Islet of Langerhans (tissue), 1 donor: ENCODE measurements at regions not wholly inside any gene's neighbourhood (a gene's known extent, or its start where the extent isn't known, plus 50 kb on each side); places are given as distances from the start of the nearest gene placed in this dataset.
"Not testable (repeated sequence)": the region's sequence is repeated elsewhere in the genome, so short reads cannot be mapped to it uniquely, and the experiment has no call there.

Experiments
- FAIRE-seq: peaks from one replicate; lab custom pipeline; 2011; peaks lifted over from hg19 to GRCh38; lab: Jason Lieb, UNC

DNA sequence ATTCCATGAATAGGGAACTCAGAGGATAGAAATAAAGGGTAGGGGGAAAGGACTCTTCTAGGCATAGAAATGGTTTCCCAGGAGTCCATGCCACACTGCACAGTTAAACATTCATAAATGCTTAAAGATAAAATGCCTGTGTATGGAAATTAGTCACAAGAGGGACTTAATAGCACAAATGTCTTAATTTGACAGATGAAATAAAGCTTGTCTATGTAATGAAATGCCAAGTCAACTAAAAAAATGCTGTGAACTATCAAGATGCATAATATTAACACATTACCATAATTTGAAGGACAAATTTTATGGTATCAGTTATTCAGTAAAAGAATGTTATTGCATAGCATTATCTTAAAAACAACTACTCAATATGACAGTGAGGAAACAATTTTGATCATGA is 553.2 kb upstream of the NETO1 start:
- no peak for FAIRE-seq

GRCh38 chr18:73419531-73419930 is 551.7 kb upstream of the NETO1 start:
- FAIRE-seq, result no peak

DNA sequence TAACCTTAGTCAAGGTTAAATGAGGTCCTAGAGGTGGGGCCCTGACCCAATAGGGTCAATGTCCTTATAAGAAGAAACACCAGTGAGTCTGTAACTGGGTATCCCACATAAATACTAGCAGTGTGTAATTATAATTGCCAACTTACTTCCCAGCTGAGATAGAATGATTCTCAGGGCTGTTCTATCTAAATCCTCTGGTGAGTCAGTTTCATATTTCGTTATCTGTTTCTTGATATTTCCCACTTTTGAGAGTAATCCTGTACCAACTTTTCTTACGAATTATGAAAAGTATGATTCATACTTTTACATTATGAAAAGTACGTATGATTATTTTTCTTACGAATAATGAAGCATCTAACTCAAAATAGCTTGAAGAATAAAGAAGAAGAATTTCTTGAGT is 546.8 kb upstream of the NETO1 start:
- FAIRE-seq, result no peak

DNA sequence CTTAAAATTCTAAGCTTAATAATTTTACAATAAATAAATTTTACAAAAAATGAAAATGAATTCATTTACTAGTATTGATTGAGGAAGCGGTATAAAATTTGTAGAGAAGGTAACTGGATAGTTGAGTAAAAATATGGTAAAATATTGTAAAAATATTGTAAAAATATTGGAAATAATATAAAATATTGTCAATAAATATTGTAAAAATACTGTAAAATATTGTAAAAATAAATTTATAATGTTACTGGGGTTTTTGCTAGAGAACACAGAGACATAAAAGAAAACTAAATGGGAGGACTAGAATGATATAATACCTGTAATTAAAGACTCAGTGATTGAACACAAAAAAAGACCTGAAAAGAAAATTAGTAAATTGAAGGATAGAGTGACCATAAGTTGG is 546.3 kb upstream of the NETO1 start:
- FAIRE-seq, result no peak

DNA sequence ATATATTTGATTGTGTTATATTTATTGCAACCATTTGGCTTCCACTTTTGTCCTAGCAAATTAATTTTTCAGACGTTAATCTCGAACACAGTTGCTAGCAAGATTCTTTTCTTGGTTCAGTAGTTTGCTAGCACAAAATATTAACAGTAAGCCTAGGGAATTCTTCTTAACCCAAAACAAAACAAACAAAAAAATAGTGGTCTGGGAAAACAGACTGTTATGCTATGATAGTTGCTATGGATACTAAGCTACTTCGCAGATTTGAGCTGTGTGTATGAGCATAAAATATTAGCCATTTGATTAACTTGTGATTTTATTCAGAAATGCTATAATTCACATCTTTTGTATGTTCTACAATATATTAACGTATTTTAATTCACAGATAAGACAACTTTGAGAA is 541.5 kb upstream of the NETO1 start:
- no peak for FAIRE-seq

GRCh38 chr18:73408469-73408868 is 540.7 kb upstream of the NETO1 start:
- FAIRE-seq, result no peak

DNA sequence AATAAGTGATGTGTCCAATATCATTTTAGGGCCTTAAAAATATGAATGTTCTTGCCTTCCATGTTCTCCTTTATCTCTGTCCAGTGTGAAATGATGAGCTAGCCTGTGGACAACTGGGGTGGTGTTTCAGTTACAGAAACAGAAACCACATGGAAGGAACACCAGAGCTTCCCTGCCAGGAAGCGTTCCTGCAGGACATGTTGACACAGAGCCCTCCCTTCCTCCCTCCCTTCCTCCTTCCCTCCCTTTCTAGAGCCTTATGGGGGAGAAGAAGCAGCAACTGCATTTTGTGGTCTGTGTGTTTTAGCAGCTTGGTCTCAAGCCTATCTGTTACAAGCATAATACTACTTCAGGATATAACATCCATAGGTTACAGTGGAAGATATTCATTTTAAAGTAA is 539.7 kb upstream of the NETO1 start:
- no peak for FAIRE-seq

DNA sequence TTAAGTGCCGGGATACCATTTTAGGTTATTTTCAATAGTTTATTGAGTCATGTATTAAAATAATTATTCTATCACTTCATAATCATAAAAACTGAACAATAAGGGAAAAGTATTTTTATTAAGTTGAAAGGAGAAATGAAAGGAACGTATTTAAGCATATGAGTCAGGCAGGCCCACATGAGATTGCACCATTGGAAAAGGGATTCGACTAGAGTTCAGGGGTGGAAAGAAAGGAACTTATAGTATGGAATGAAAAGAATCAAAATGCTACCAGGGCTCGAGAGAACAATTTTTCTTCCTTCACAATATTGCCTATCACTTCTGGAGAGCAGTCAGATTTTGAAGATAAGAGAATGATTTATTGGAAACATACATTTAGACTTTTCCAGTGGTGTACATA is 516.5 kb upstream of the NETO1 start:
- FAIRE-seq, result no peak

DNA sequence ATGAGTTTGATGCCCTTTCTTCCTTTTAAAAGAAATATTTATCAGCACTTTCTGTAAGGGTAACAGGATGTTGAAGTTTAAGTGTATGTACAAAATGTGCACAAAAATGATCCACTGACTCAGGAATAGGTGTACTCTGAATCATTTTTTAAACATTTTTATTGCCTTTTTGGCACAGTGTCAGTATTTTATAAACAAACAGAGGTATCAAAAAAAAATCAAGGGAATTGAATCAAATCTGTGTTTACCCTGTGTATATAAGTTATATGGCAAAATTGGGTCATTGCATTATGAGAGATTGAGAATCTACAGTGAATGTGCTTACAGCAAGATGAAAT is 513.9 kb upstream of the NETO1 start:
- no peak for FAIRE-seq

DNA sequence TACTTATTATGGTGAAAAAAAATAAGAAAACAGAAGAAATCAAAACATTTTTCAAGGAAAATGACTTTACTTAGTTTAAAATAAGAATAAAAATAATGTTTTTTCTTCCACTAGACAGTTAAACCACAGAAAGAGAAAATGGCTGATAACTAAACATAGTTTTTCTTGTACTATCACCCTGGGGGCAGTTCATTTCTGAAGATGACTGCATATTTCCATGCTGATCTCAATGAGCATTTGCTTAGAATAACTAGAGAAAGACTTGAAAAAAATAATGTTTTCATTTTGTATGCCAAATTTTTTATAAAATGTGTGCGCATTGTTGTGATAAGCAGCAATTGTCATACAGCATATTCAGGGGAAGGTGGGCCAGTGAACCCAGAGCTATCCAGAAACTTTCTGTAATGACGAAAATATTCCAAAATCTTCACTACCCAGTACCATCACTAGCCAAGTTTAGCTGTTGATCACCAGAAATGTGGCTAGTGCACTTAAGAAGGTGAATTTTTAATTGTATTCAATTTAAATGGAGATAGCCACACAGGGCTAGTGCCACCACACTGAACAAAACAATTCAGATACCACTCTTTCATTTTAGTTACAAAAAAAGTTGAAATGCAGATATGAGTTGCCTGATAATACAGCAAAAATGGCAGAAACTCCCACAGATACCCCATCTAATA is 513.4 kb upstream of the NETO1 start:
- FAIRE-seq, result no peak

- no peak for FAIRE-seq
Measured at GRCh38 chr18:73366713-73367112, 498.9 kb upstream of the NETO1 start.

DNA sequence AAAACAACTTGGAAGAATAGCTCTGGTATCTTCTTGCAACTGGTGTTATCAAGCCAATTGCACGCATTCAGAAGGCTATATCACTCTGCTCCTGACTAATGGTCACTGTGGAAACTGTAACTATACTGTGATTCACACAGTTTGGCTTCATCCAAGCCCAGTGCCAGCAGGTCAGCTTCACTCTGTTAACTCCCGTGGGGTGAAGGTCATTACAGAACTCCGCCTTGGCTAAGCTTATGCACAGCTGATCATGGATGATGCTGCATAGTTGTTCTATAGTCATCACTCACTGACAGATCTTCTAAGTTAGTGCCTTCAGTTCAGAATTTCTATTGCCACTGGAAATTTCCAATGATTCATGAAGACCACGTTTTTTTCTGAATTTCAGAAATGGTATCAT is 497.2 kb upstream of the NETO1 start:
- FAIRE-seq, result no peak

DNA sequence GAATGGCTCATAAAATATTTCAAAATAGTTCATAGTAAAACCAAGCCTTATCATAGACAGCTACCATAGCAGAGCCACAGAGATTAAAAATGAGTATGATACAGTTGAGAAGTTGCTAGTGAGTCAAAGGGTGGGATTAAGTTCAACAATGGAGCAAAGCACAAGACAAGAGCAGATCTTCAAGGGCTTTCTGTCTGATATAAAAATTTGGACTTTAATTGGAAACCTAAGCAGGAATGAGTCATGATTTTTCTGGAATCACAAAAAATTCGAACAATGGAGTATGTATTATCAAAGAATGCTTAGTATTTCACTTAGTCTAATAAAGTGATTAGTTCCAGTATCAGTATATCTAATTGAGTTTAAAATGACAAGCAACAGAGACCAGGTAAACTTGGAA is 487.3 kb upstream of the NETO1 start:
- no peak for FAIRE-seq

DNA sequence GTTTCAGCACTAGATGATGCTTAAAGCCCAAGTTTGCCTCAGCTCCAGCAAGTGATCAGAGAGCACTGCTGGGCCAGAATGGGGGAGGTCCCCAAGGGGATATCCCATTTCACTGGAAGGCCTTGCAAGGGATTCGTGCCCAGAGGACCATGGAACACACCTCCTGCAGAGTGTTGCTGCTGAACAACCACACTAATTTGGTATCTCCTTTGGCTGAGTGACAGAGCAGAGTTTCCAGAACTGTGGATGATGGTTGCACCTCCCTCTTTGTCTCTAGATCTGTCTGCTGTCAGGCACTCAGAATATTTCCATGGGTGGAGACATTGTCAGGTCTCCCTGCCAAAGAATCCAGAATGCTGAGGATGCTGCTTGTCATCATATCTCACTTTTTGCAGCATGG is 484.8 kb upstream of the NETO1 start:
- FAIRE-seq, result no peak

GRCh38 chr18:73340135-73340977 is 472.6 kb upstream of the NETO1 start:
- peak; percentile 83 for FAIRE-seq

DNA sequence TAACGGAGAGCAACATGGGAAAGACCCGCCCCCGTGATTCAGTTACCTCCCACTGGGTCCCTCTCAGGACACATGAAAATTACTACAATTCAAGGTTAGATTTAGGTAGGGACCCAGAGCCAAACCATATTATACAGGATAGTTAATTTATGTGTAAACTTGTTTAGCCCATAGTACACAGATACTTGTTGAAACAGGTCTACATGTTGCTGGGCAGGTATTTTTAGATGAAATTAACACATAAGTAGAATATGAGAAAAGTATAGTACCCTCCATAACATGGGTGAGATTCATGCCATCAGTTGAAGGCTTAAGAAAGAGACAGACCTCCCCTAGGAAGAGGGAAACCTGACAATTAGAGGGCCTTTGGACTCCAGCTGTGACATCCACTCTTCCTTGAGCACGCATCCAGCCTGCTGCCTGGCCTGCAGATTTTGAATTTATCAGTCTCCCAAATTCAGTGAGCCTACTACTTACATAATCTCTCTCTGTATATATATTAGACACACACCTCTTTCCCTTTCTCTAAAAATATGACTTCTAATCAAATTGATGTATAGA is 463.5 kb upstream of the NETO1 start:
- FAIRE-seq, result no peak

- not testable (repeated sequence) for FAIRE-seq
Measured at GRCh38 chr18:73330106-73330505, 462.3 kb upstream of the NETO1 start.

- FAIRE-seq, result not testable (repeated sequence)
Measured at GRCh38 chr18:73324187-73324831, 456.5 kb upstream of the NETO1 start.

DNA sequence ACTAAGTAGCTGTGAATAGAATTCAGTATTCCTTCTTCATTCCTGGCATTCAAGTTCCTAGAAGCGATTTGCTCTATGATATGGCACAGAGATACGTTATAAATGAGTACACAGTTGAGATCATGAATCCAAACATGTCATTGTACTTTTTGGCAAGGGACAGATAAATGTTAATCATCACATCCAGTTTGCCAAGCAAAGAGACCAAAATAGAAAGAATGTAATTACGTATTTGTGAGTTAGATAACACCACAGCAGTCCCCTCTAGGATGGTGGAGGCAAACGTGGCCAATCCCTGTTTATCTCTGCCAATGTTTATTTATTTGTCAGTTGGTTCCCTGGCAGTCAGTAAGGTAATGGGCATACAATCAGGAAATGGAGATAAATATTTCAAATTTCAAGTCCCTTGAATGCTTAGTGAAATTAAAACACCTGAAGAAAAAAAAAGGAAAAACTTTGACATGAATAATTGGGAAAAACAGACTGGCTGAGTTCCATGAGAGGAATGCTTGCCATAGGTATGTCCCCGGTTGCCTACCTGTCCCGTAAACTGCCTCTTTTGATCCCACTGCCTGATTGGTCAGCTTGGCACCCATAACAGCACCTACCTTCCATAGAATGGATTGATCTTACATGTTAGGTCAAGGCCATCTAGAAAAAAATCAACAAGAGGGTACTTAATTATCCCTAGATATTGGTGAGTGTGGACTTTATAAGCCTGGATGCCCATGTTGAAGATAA is 451.1 kb upstream of the NETO1 start:
- FAIRE-seq, result no peak

DNA sequence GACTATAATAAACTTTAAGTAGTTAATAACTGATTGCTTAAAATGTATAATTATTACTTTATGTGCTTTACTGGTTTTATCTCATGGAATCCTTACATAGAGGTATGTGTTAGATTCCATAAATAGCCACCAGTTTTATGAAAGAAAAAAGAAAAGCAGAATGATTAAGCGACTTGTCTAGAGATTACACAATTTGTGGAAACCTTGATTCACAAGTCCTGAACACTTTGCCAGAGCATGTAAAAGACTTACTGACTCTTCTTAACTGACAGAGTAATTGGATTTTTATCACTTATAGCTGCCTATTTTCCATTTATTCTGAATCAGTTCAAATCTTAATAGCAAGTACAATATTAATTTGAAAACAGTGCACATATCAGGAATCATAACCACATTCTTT is 448.7 kb upstream of the NETO1 start:
- FAIRE-seq, result no peak

DNA sequence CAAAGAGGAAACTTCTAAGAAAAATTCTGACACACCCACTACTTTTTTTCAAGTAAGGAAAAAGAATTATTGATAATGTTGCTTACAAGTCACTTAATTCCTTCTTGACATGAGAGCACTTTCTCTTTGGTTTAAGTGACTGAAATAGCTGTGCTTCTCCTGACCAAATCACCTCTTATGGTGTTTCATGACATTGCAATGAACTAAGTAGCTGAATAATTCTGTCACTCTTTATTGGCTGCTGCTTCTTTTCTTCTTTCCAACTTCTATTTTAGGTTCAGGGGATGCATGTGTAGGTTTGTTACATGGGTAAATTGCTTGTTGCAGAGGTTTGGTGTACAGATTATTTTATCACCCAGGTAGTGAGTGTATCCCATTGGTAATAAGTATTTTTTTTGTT is 447.6 kb upstream of the NETO1 start:
- no peak for FAIRE-seq

DNA sequence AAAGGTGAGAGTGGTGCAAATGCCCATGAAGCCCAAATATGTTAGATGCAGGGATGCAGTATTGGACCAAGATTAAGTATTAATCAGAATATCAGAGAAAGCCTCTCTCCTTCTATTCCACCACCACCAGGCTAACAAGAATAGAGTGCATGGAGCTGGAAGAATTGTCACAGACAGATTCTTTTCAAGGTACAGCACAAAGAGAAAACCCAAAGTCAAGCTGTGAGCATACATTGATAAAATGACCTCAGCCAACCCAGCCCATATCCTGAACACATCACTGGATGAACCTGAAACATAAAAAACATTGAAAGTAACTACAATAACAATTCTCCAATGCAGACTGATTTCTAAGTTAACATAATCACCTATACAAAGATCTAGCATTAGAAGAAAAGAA is 445.7 kb upstream of the NETO1 start:
- no peak for FAIRE-seq

- no peak for FAIRE-seq
Measured at GRCh38 chr18:73296686-73297085, 428.9 kb upstream of the NETO1 start.
